Loucy (cell line): ENCODE measurements at regions not wholly inside any gene's neighbourhood (a gene's known extent, or its start where the extent isn't known, plus 50 kb on each side); places are given as distances from the start of the nearest gene placed in this dataset.

Experiments
- H2AFZ ChIP-seq: fragments of 200-600 bp; sonication (generic); 2 replicates; pipeline ENCODE4 v1.6.0; 2016; ENCODE audit warnings: antibody characterized with exemption, mild to moderate bottlenecking, low read length, moderate library complexity
- H3F3A ChIP-seq: fragments of 200-600 bp; 2 replicates; pipeline ENCODE4 v1.6.0; 2016; ENCODE audit warnings: antibody characterized with exemption, low read depth, mild to moderate bottlenecking
- H3K27me3 ChIP-seq: fragments of 200-600 bp; sonication (generic); 2 replicates; pipeline ENCODE4 v1.6.1; 2014; ENCODE audit warnings: low read length, mild to moderate bottlenecking; ENCODE audit not compliant: insufficient read depth, poor library complexity, severe bottlenecking
- H3K36me3 ChIP-seq: fragments of 200-600 bp; sonication (generic); 2 replicates; pipeline ENCODE4 v1.6.1; 2016; ENCODE audit warnings: low read length; ENCODE audit not compliant: insufficient read depth
- H3K4me1 ChIP-seq: fragments of 200-600 bp; sonication (generic); 2 replicates; pipeline ENCODE4 v1.5.1; 2014; ENCODE audit warnings: low read length, mild to moderate bottlenecking; ENCODE audit not compliant: insufficient read depth, poor library complexity, severe bottlenecking
- H3K4me2 ChIP-seq: fragments of 200-600 bp; sonication (generic); 2 replicates; pipeline ENCODE4 v1.6.0; 2014; ENCODE audit warnings: antibody characterized with exemption, low read length, low read depth, mild to moderate bottlenecking; ENCODE audit not compliant: poor library complexity, severe bottlenecking
- H3K4me3 ChIP-seq: fragments of 200-600 bp; sonication (generic); 2 replicates; pipeline ENCODE4 v1.5.1; 2014; ENCODE audit warnings: low read length, mild to moderate bottlenecking, mixed read lengths; ENCODE audit not compliant: poor library complexity, severe bottlenecking
- H3K79me2 ChIP-seq: fragments of 200-600 bp; sonication (generic); 2 replicates; pipeline ENCODE4 v1.6.1; 2014; ENCODE audit warnings: low read length; ENCODE audit not compliant: insufficient read depth
- H3K9ac ChIP-seq: fragments of 200-600 bp; sonication (generic); 2 replicates; pipeline ENCODE4 v1.6.0; 2014; ENCODE audit warnings: mild to moderate bottlenecking, low read depth, low read length, moderate library complexity; ENCODE audit not compliant: poor library complexity, severe bottlenecking
- H3K9me2 ChIP-seq: fragments of 200-600 bp; sonication (generic); replicated peaks from 2 replicates; pipeline ENCODE4 v1.6.1; 2016; ENCODE audit warnings: low read depth, low read length, mixed read lengths
- H3K9me3 ChIP-seq: fragments of 200-600 bp; sonication (generic); 2 replicates; pipeline ENCODE4 v1.6.1; 2014; ENCODE audit warnings: mild to moderate bottlenecking, antibody characterized with exemption, low read length, low read depth; ENCODE audit not compliant: insufficient read depth
- H4K20me1 ChIP-seq: fragments of 200-600 bp; sonication (generic); 2 replicates; pipeline ENCODE4 v1.6.0; 2014; ENCODE audit warnings: antibody characterized with exemption, low read length, mild to moderate bottlenecking; ENCODE audit not compliant: insufficient read depth, poor library complexity, severe bottlenecking
- EZH2phosphoT487 ChIP-seq: fragments of 200-600 bp; IDR thresholded peaks from 2 replicates; pipeline ENCODE4 v1.6.1; 2018; ENCODE audit warnings: antibody characterized with exemption, mild to moderate bottlenecking, moderate library complexity, borderline replicate concordance
- TF ChIP-seq, protein P1 (sequence below): fragments of 200-600 bp; sonication (generic); conservative IDR thresholded peaks from 2 replicates; pipeline ENCODE4 v1.5.1; 2014; ENCODE audit warnings: mild to moderate bottlenecking, antibody characterized with exemption, low read length

DNA sequence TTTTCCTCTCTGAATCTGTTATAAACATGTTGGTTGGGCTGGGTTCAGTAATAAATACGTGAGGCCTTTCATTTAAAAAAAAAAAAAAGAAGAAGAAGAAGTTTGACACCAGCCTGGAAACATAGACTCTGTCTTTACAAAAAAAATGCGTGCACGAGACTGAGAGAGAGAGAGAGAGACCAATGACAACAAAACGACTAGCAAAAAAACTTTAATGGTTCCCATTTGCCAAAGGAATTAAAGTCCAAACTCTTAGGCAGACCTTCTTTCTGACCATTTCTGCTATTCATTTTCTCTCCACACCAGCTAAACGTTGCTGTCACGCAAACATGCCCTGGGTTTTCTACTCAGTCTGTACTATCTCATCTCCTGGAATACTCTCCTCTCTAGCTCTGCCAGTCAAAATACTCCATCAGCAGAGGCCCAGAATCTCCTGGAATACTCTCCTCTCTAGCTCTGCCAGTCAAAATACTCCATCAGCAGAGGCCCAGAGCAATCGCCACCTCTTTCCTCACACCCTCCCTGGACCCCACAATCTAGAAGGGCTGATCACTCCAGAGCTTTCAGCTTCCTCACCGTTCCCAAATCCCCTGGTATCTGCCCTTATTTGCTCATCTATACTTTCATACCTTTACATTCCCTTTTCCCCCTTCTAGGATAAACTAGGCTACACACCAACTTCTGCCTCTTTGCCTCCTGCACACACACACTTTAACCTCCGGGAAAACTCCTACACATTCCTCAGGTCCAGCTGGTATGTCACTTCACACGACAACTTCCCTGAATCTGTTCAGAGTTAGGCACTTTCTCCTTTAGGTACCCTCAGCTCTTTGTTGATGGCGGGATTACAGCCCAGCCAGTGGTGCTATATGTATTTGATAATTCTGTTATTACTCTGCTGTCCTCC, 100.0 kb downstream of the CDC7 start:
- no peaks in the 10 kb centered on the region for H3F3A ChIP-seq
- H3K4me2 ChIP-seq, result no peak overlapping the region
- H4K20me1 ChIP-seq, result no peaks in the 10 kb centered on the region
- no peaks in the 10 kb centered on the region for H3K4me1 ChIP-seq
- H3K9me3 ChIP-seq, result no peaks in the 10 kb centered on the region
- no peaks in the 10 kb centered on the region for H3K9me2 ChIP-seq
- no peak for TF ChIP-seq EZH2phosphoT487
- TF ChIP-seq, protein P1, sequence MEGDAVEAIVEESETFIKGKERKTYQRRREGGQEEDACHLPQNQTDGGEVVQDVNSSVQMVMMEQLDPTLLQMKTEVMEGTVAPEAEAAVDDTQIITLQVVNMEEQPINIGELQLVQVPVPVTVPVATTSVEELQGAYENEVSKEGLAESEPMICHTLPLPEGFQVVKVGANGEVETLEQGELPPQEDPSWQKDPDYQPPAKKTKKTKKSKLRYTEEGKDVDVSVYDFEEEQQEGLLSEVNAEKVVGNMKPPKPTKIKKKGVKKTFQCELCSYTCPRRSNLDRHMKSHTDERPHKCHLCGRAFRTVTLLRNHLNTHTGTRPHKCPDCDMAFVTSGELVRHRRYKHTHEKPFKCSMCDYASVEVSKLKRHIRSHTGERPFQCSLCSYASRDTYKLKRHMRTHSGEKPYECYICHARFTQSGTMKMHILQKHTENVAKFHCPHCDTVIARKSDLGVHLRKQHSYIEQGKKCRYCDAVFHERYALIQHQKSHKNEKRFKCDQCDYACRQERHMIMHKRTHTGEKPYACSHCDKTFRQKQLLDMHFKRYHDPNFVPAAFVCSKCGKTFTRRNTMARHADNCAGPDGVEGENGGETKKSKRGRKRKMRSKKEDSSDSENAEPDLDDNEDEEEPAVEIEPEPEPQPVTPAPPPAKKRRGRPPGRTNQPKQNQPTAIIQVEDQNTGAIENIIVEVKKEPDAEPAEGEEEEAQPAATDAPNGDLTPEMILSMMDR, result no peak
- H3K36me3 ChIP-seq, result no peaks in the 10 kb centered on the region
- H3K27me3 ChIP-seq, result no peaks in the 10 kb centered on the region
- H2AFZ ChIP-seq, result no peak overlapping the region
- no peak overlapping the region for H3K9ac ChIP-seq
- no peak overlapping the region for H3K4me3 ChIP-seq
- H3K79me2 ChIP-seq, result no peaks in the 10 kb centered on the region

DNA sequence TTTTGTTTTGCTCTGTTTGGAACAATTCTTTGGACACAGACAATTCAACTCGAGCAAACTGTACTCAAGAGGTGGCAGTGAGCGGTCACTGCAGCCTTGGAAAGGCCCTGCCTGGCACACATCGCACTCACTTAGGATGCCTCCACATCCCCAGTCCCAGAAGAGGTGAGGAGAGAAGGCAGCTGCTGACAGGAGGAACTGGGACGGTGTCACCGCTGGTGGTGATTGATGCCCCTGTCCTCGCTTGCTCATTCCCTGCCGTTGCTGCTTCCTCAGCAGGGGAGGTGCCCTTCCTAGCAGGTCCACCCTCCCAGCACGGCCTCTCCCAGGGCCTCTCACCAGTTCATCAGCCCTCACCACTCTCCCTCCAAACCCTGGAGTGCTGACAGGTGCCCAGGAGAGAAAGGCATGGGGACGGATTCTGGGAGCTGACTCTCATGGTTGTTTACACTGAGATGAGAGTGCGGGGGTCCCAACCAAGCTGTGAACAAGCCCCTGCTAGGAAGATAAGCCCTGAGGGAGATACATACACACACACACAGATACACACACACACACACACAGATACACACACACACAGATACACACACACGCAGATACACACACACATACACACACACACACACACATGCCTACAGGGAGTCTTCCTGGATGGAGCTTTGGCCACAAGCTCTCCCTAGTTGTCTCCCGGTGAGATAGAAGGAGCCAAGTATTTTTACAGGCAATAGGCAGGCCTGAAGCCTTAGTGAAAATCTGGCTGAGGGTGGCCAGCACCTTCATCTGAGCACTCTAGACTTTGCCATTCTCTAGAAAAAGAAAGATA, 101.1 kb downstream of the CDC7 start:
- no peaks in the 10 kb centered on the region for H3F3A ChIP-seq
- no peak overlapping the region for H2AFZ ChIP-seq
- H3K79me2 ChIP-seq, result no peaks in the 10 kb centered on the region
- H3K4me2 ChIP-seq, result no peak overlapping the region
- no peak overlapping the region for H3K9ac ChIP-seq
- no peaks in the 10 kb centered on the region for H3K36me3 ChIP-seq
- no peaks in the 10 kb centered on the region for H3K9me2 ChIP-seq
- H3K9me3 ChIP-seq, result no peaks in the 10 kb centered on the region
- no peaks in the 10 kb centered on the region for H3K27me3 ChIP-seq
- H3K4me3 ChIP-seq, result no peak overlapping the region
- TF ChIP-seq EZH2phosphoT487, result no peak
- TF ChIP-seq, protein P1, result no peak
- no peaks in the 10 kb centered on the region for H4K20me1 ChIP-seq
- no peaks in the 10 kb centered on the region for H3K4me1 ChIP-seq

DNA sequence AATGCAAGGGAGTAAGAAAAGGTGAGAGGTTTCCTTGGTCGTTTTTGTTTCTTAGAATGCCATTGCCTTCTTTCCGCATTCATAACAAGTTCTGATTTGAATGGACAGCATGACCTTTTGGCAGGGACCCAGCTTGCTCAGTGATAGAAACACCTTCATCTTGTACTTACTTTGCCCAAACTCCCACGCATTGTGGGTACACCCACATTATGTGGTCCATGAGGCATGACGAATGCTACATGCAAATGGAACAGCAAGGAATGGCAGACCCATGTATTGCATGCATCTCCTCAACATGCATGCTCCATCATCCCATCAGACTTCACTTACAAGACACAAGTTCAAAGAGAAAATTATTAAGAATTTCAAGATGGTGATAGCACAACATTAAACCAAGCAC, 102.8 kb downstream of the CDC7 start:
- H3K4me2 ChIP-seq, result no peak overlapping the region
- H2AFZ ChIP-seq, result no peak overlapping the region
- no peaks in the 10 kb centered on the region for H3K9me3 ChIP-seq

More for the DNA sequence above, 102.8 kb downstream of the CDC7 start:
- H4K20me1 ChIP-seq, result no peaks in the 10 kb centered on the region
- no peaks in the 10 kb centered on the region for H3K27me3 ChIP-seq
- H3K36me3 ChIP-seq, result no peaks in the 10 kb centered on the region
- TF ChIP-seq, protein P1, result no peak
- no peak for TF ChIP-seq EZH2phosphoT487
- no peaks in the 10 kb centered on the region for H3K9me2 ChIP-seq
- H3K4me3 ChIP-seq, result no peak overlapping the region
- H3K4me1 ChIP-seq, result no peaks in the 10 kb centered on the region
- no peaks in the 10 kb centered on the region for H3K79me2 ChIP-seq
- no peak overlapping the region for H3K9ac ChIP-seq
- no peaks in the 10 kb centered on the region for H3F3A ChIP-seq
